ENCODE measurements at regions not wholly inside any gene's neighbourhood (a gene's known extent, or its start where the extent isn't known, plus 50 kb on each side); places are given as distances from the start of the nearest gene placed in this dataset.

DNA sequence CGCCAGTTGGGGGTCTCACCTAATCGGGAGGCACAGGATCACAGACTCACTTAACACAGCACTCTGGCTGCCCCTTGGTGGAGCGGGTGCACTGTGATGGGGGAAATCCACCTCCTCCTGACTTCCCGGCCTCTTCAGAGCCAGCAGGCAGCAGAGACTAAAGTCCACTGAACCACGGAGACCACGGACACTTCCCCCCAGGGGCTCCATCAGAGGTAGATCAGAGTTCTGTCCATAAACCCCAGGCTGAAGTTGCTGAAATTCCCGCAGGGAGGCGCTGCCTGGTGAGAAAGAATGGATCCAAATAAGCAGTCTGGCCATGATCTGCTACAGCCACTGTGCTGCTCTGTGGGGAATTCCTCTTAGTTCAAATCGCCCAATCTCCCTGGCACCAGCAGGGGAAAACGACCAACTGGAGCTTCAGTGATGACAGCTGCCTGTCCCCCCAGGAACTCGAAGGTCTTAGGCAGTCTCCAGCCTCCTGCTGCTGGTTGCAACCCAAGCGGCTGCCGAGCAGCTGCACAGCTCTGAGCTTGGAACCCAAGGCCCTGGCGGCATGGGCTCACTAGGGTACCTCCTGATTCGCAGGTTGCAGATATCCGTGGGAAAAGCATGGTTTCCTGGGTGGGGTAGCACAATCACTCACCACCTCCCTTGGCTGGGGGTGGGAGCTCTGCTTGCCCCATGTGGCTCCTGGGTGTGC lies 106.9 kb upstream of the DCAF12L2 start:
- no peak overlapping the region for H3K27ac ChIP-seq
- no peaks in the 10 kb centered on the region for H3K4me1 ChIP-seq
- no peak for TF ChIP-seq SREBF2 (IDR thresholded peaks at IDR 0.05)
- no peak for TF ChIP-seq FOSL2 (IDR thresholded peaks at IDR 0.05)
- no peak for TF ChIP-seq FOSL2 (CRISPR knock-in tag; IDR thresholded peaks at IDR 0.05)
- no peak for TF ChIP-seq NPAS2 (CRISPR knock-in tag; IDR thresholded peaks at IDR 0.05; ENCODE audit: borderline replicate concordance)
- TF ChIP-seq POLR2A (IDR thresholded peaks at IDR 0.05; ENCODE audit: low read length) = no peak
- no peak for TF ChIP-seq MAZ (IDR thresholded peaks at IDR 0.05; ENCODE audit: borderline replicate concordance, low read depth, low read length)
- TF ChIP-seq EHMT2 (IDR thresholded peaks at IDR 0.05; ENCODE audit: low read depth) = no peak
- TF ChIP-seq KDM1A (IDR thresholded peaks at IDR 0.05; ENCODE audit: low read depth) = no peak
- TF ChIP-seq, protein P1, sequence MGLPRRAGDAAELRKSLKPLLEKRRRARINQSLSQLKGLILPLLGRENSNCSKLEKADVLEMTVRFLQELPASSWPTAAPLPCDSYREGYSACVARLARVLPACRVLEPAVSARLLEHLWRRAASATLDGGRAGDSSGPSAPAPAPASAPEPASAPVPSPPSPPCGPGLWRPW (IDR thresholded peaks at IDR 0.05) = no peak
- CTCF ChIA-PET = no interaction called here
- H3K4me2 ChIP-seq = no peak overlapping the region
- no peak for FAIRE-seq
- H3K9me3 ChIP-seq = no peaks in the 10 kb centered on the region
- 18% methylated on average over 3 of the region's 16 CpGs for WGBS (ENCODE audit: missing lambda C conversion rate)
- DNase-seq (ENCODE audit: low read depth in 1 of 2, low spot score in 1 of 2) = no peak
- no peak for ATAC-seq
- POLR2A ChIA-PET = no interaction called here
- no peak overlapping the region for H3K4me3 ChIP-seq

DNA sequence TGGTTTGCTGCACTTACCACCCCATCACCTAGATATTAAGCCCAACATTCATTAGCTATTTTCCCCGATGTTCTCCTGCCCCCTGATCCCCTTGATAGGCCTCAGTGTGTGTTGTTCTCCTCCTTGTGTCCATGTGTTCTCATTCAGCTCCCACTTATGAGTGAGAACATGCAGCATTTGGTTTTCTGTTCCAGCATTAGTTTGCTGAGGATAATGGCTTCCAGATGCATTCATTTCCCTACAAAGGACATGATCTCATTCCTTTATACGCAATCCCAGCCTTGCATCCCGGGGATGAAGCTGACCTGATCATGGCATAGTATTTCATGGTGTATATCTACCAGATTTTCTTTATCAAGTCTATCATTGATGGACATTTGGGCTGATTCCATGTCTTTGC lies 99.0 kb upstream of the DCAF12L2 start:
- no peak for FAIRE-seq
- no peak for DNase-seq (ENCODE audit: low read depth in 1 of 2, low spot score in 1 of 2)
- no peak for ATAC-seq
- Histone ChIP-seq H3K4me3 (no peak overlapping the region), H3K4me2 (no peak overlapping the region), H3K4me1 (no peaks in the 10 kb centered on the region), H3K27ac (no peak overlapping the region), H3K9me3 (no peaks in the 10 kb centered on the region)
- POLR2A ChIA-PET = no interaction called here
- WGBS (ENCODE audit: missing lambda C conversion rate) = 4% methylated on average over 3 of the region's 3 CpGs
- CTCF ChIA-PET = no interaction called here
- TF ChIP-seq HDAC2 (IDR thresholded peaks at IDR 0.05) (no peak), NPAS2 (CRISPR knock-in tag; IDR thresholded peaks at IDR 0.05; ENCODE audit: borderline replicate concordance) (no peak), EHMT2 (IDR thresholded peaks at IDR 0.05; ENCODE audit: low read depth) (no peak), MYC (IDR thresholded peaks at IDR 0.05; ENCODE audit: borderline replicate concordance, low read length) (no peak)

DNA sequence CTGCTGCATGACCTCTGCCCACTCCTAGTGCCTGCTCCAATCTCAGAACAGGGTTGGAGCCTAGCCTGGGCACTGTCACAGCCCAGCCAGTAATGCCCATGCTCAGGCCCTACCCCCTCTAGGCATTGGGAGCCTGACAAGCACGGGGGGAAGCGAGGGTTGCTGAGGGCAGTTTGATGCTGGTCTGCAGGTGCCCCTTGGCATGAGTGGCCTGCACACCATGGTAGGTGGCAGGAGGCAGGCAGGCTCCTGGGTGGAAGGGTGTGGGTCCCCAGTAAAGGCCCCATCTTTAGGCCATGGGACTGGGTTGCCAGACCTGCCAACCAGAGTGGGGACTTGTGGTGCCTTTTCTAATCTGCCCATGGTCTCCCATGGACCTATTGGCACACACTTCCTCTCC lies 72.1 kb upstream of the DCAF12L2 start:
- ATAC-seq (no peak), FAIRE-seq (no peak), DNase-seq (ENCODE audit: low read depth in 1 of 2, low spot score in 1 of 2) (no peak)
- no CpG with 5 or more reads among the region's 2 CpGs for WGBS (ENCODE audit: missing lambda C conversion rate)
- H3K4me3 ChIP-seq = no peak overlapping the region
- no peaks in the 10 kb centered on the region for H3K4me1 ChIP-seq
- CTCF ChIA-PET = no interaction called here
- H3K9me3 ChIP-seq = no peaks in the 10 kb centered on the region
- POLR2A ChIA-PET = no interaction called here
- H3K27ac ChIP-seq = no peak overlapping the region
- no peak for TF ChIP-seq RAD21 (conservative IDR thresholded peaks at IDR 0.05 in 1 of 2, IDR thresholded peaks at IDR 0.05 in 1 of 2)
- TF ChIP-seq, protein P2, sequence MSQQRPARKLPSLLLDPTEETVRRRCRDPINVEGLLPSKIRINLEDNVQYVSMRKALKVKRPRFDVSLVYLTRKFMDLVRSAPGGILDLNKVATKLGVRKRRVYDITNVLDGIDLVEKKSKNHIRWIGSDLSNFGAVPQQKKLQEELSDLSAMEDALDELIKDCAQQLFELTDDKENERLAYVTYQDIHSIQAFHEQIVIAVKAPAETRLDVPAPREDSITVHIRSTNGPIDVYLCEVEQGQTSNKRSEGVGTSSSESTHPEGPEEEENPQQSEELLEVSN (IDR thresholded peaks at IDR 0.05; ENCODE audit: borderline replicate concordance, low read depth) = no peak
- no peak for TF ChIP-seq BHLHE40 (IDR thresholded peaks at IDR 0.05; ENCODE audit: low read depth, low read length)
- TF ChIP-seq, protein P3, sequence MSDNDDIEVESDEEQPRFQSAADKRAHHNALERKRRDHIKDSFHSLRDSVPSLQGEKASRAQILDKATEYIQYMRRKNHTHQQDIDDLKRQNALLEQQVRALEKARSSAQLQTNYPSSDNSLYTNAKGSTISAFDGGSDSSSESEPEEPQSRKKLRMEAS (IDR thresholded peaks at IDR 0.05) = no peak
- TF ChIP-seq, protein P4, sequence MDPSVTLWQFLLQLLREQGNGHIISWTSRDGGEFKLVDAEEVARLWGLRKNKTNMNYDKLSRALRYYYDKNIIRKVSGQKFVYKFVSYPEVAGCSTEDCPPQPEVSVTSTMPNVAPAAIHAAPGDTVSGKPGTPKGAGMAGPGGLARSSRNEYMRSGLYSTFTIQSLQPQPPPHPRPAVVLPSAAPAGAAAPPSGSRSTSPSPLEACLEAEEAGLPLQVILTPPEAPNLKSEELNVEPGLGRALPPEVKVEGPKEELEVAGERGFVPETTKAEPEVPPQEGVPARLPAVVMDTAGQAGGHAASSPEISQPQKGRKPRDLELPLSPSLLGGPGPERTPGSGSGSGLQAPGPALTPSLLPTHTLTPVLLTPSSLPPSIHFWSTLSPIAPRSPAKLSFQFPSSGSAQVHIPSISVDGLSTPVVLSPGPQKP (IDR thresholded peaks at IDR 0.05; ENCODE audit: low read depth, low read length) = no peak
- TF ChIP-seq JUN (IDR thresholded peaks at IDR 0.05) = no peak
- no peak for TF ChIP-seq CEBPB (IDR thresholded peaks at IDR 0.05)
- no peak for TF ChIP-seq JUNB (IDR thresholded peaks at IDR 0.05)
- TF ChIP-seq NPAS2 (CRISPR knock-in tag; IDR thresholded peaks at IDR 0.05; ENCODE audit: borderline replicate concordance) = no peak
- no peak for TF ChIP-seq POLR2A (IDR thresholded peaks at IDR 0.05; ENCODE audit: low read length)
- TF ChIP-seq ZC3H11A (IDR thresholded peaks at IDR 0.05) = no peak
- TF ChIP-seq FOXS1 (CRISPR knock-in tag; IDR thresholded peaks at IDR 0.05) = no peak
- TF ChIP-seq HOXB13 (CRISPR knock-in tag; IDR thresholded peaks at IDR 0.05; ENCODE audit: low read depth) = no peak
- TF ChIP-seq HDAC2 (IDR thresholded peaks at IDR 0.05) = no peak
- TF ChIP-seq, protein P5, sequence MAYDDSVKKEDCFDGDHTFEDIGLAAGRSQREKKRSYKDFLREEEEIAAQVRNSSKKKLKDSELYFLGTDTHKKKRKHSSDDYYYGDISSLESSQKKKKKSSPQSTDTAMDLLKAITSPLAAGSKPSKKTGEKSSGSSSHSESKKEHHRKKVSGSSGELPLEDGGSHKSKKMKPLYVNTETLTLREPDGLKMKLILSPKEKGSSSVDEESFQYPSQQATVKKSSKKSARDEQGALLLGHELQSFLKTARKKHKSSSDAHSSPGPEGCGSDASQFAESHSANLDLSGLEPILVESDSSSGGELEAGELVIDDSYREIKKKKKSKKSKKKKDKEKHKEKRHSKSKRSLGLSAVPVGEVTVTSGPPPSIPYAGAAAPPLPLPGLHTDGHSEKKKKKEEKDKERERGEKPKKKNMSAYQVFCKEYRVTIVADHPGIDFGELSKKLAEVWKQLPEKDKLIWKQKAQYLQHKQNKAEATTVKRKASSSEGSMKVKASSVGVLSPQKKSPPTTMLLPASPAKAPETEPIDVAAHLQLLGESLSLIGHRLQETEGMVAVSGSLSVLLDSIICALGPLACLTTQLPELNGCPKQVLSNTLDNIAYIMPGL (CRISPR knock-in tag; IDR thresholded peaks at IDR 0.05; ENCODE audit: borderline replicate concordance) = no peak
- no peak for TF ChIP-seq CBX8 (IDR thresholded peaks at IDR 0.05)
- no peak for TF ChIP-seq EP300 (IDR thresholded peaks at IDR 0.05)
- no peak for TF ChIP-seq KDM5A (IDR thresholded peaks at IDR 0.05)
- TF ChIP-seq TFCP2L1 (CRISPR knock-in tag; IDR thresholded peaks at IDR 0.05) = no peak
- no peak overlapping the region for H3K4me2 ChIP-seq
